ENCODE measurements at regions not wholly inside any gene's neighbourhood (a gene's known extent, or its start where the extent isn't known, plus 50 kb on each side); places are given as distances from the start of the nearest gene placed in this dataset.

GRCh38 chr9:38205279-38205678 lies 136.3 kb upstream of the SHB start:
- TF ChIP-seq CTCF (IDR thresholded peaks at IDR 0.05; ENCODE audit: low read length) (no peak), EZH2phosphoT487 (IDR thresholded peaks at IDR 0.05; ENCODE audit: low read length) (no peak), EZH2 (optimal IDR thresholded peaks at IDR 0.05; ENCODE audit: low read depth, low read length) (no peak)

All from MM.1S (cell line).